PC-3 (cell line): ENCODE measurements at regions not wholly inside any gene's neighbourhood (a gene's known extent, or its start where the extent isn't known, plus 50 kb on each side); places are given as distances from the start of the nearest gene placed in this dataset.

Experiments
- EZH2 ChIP-seq: fragments of 300-600 bp; sonication (generic); IDR thresholded peaks from one replicate; pipeline ENCODE4 v1.6.1; 2017; ENCODE audit warnings: antibody characterized with exemption, mild to moderate bottlenecking, low read length; ENCODE audit not compliant: unreplicated experiment
- EZH2phosphoT487 ChIP-seq: fragments of 300-600 bp; sonication (generic); IDR thresholded peaks from 2 replicates; pipeline ENCODE4 v1.6.1; 2018; ENCODE audit warnings: mild to moderate bottlenecking, antibody characterized with exemption, low read length, borderline replicate concordance
- TF ChIP-seq, protein P1 (sequence below): fragments of 300-600 bp; sonication (generic); conservative IDR thresholded peaks from 2 replicates; pipeline ENCODE4 v1.5.1; 2017; ENCODE audit warnings: antibody characterized with exemption, low read depth, mild to moderate bottlenecking, low read length

DNA sequence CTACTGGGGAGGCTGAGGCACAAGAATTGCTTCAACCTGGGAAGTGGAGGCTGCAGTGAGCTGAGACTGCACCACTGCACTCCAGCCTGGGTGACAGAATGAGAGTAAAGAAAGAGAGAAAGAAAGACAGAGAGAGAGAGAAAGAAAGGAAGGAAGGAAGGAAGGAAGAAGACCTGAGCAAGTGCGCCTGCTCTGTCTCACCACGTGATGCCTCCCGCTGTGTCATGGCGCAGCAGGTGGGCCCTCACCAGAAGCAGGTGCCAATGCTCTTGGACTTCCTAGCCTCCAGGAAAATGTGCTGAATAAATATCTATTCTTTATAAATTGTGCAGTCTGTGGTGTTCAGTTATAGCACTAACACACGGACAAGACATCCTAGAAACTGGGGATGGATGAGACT is 270.0 kb downstream of the CYP26B1 start:
- TF ChIP-seq EZH2phosphoT487 (no peak), EZH2 (no peak)
- TF ChIP-seq, protein P1, sequence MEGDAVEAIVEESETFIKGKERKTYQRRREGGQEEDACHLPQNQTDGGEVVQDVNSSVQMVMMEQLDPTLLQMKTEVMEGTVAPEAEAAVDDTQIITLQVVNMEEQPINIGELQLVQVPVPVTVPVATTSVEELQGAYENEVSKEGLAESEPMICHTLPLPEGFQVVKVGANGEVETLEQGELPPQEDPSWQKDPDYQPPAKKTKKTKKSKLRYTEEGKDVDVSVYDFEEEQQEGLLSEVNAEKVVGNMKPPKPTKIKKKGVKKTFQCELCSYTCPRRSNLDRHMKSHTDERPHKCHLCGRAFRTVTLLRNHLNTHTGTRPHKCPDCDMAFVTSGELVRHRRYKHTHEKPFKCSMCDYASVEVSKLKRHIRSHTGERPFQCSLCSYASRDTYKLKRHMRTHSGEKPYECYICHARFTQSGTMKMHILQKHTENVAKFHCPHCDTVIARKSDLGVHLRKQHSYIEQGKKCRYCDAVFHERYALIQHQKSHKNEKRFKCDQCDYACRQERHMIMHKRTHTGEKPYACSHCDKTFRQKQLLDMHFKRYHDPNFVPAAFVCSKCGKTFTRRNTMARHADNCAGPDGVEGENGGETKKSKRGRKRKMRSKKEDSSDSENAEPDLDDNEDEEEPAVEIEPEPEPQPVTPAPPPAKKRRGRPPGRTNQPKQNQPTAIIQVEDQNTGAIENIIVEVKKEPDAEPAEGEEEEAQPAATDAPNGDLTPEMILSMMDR = no peak
